ENCODE measurements at regions not wholly inside any gene's neighbourhood (a gene's known extent, or its start where the extent isn't known, plus 50 kb on each side); places are given as distances from the start of the nearest gene placed in this dataset.

DNA sequence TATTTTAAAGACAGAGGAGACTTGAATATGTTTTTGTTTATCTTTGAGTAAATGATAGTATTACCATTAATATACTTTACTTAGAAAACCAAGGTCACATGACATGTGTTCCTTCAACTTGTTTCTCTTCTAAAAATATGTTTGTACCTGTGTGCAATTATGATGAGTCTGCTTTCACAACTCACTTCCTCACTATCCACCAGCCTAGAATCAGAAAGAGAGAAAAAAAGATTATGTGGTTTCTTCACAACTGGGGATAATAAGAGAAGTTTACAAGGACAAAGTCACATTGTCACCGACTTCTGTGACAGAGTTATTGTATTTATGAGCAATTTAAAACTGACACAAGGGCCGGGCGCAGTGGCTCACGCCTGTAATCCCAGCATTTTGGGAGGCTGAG is 1112.1 kb downstream of the RPA4 start:
- H2AK5ac ChIP-seq (ENCODE audit: low read depth, low read length), result no peak overlapping the region
- no peak overlapping the region for H3K4me3 ChIP-seq (ENCODE audit: insufficient read depth, low read depth, low read length)
- in situ Hi-C loops (cut with MboI; ENCODE audit: low sequenced_read_pairs), result no loop called here
- no peaks in the 10 kb centered on the region for H3K9me1 ChIP-seq (ENCODE audit: insufficient read depth, low read length)
- WGBS, 2 experiments (ENCODE audit: extremely low coverage in 2 of 2, insufficient read length in 1 of 2), result 90% methylated on average over 3 of the region's 4 CpGs; no CpG with 5 or more reads in 1 of the 2 experiments
- H3K27ac ChIP-seq (ENCODE audit: insufficient read depth, low read length), result no peak overlapping the region
- H2BK20ac ChIP-seq (ENCODE audit: low read depth, low read length), result no peak overlapping the region
- H2BK120ac ChIP-seq (ENCODE audit: low read depth, low read length), result no peak overlapping the region
- H2BK5ac ChIP-seq (ENCODE audit: low read depth, low read length, poor library complexity, severe bottlenecking), result no peak overlapping the region
- no peak overlapping the region for H3K4ac ChIP-seq (ENCODE audit: low read depth, low read length)
- no TSS peak for BruUV-seq (replicated peaks)
- DNase-seq (no peak), ATAC-seq (ENCODE audit: low read depth) (no peak)
- H3K56ac ChIP-seq (ENCODE audit: extremely low read depth, insufficient read depth, low read length), result no peak overlapping the region
- no peak overlapping the region for H2BK15ac ChIP-seq (ENCODE audit: low read depth, low read length)
- CTCF ChIA-PET, result no interaction called here
- no peaks in the 10 kb centered on the region for H3K9me3 ChIP-seq (ENCODE audit: control insufficient read depth, insufficient read depth, low read length)
- no peak overlapping the region for H3K4me2 ChIP-seq (ENCODE audit: low read depth, low read length)
- no peak overlapping the region for H3K9ac ChIP-seq (ENCODE audit: low read depth, low read length)
- no peak overlapping the region for H3K14ac ChIP-seq (replicated peaks; ENCODE audit: low read depth, low read length)
- H3K27me3 ChIP-seq (ENCODE audit: control insufficient read depth, insufficient read depth, low read length), result no peaks in the 10 kb centered on the region
- no peaks in the 10 kb centered on the region for H3K36me3 ChIP-seq (ENCODE audit: control insufficient read depth, insufficient read depth, low read length)
- no peak overlapping the region for H2AFZ ChIP-seq (replicated peaks; ENCODE audit: low read length, poor library complexity)
- no peak overlapping the region for H4K8ac ChIP-seq (ENCODE audit: low read depth in 2 of 2, low read length in 2 of 2)
- H3K79me1 ChIP-seq (ENCODE audit: low read depth in 1 of 2, low read length in 2 of 2), result no peaks in the 10 kb centered on the region
- H3K18ac ChIP-seq (ENCODE audit: low read depth, low read length), result no peak overlapping the region
- POLR2A ChIA-PET (ENCODE audit: unreplicated experiment), result no interaction called here
- no peaks in the 10 kb centered on the region for H3K4me1 ChIP-seq (ENCODE audit: control insufficient read depth, insufficient read depth, low read length)
- no peaks in the 10 kb centered on the region for H4K20me1 ChIP-seq (ENCODE audit: insufficient read depth, low read length)
- no peak overlapping the region for H3K23ac ChIP-seq (ENCODE audit: low read depth, low read length)
- dilution Hi-C loops (cut with HindIII; ENCODE audit: low sequenced_read_pairs, unreplicated experiment), result no loop called here
- TF ChIP-seq FOS (IDR thresholded peaks at IDR 0.05; ENCODE audit: low read depth, low read length), result no peak
- no peak overlapping the region for H4K5ac ChIP-seq (ENCODE audit: low read depth, low read length)
- no peak overlapping the region for H4K91ac ChIP-seq (ENCODE audit: insufficient read depth, low read depth, low read length)
- H2AK9ac ChIP-seq (replicated peaks; ENCODE audit: low read depth, low read length, poor library complexity), result no peak overlapping the region
- intact Hi-C loops (cut with micrococcal nuclease), result no loop called here
